ENCODE measurements at regions not wholly inside any gene's neighbourhood (a gene's known extent, or its start where the extent isn't known, plus 50 kb on each side); places are given as distances from the start of the nearest gene placed in this dataset.

DNA sequence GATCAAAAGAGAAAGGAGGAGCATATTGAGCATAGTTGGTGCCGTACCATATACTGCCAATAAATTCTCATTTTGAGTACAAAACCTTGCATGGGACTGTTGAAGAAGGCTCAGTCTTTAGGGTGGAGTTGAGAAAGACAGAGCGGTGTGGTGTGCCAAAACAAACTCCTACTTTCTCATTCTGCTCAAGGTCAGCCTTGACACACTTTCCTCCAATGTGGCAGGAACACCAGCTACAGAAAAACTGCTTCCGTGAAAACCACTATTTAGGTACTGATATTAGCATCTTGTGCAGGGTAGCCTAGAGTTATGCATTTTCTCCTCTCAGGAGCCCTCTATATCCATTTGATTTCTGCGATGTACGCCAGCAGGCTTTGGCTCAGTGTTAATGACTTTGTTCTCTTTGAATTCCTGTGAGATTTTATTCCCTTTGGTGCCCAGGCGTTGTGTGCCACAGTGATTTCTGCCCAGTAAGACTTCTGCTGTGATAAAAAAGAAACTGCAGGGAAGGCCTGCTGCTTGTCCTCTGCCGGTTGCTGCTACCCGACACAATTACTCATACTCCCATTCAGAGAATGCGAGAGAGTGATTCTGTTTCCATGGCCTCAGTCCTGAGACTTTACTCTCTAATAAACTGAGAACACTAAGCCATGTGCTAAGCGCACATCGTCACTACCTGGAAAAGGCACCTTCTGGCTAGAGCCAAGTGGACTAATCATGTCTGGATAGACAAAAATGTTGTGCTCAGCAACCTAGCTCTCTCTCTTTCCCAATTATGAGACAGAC is 88.3 kb upstream of the MDM1 start:
- peak overlapping the region; percentile 60; the same call in 1 of the 2 replicates for H2AFZ ChIP-seq (ENCODE audit: low read depth)
- H4K20me1 ChIP-seq (ENCODE audit: insufficient read depth), result no peaks in the 10 kb centered on the region
- H3K79me2 ChIP-seq (ENCODE audit: insufficient read depth), result no peaks in the 10 kb centered on the region
- peaks cover 0 to 10% of the 10 kb centered on the region in 2 experiments; a peak in 2 of 4 replicates for H3K4me1 ChIP-seq (ENCODE audit: control insufficient read depth in 1 of 2, insufficient read depth in 2 of 2, low read depth in 1 of 2, low read length in 1 of 2)
- H3K9me2 ChIP-seq, result no peaks in the 10 kb centered on the region
- H3K27me3 ChIP-seq (ENCODE audit: insufficient read depth), result no peaks in the 10 kb centered on the region
- no peak overlapping the region for H3K9ac ChIP-seq
- no peak overlapping the region for H3K4me3 ChIP-seq (ENCODE audit: low read depth in 2 of 2, low read length in 1 of 2)
- DNase-seq, result no peak
- CTCF ChIA-PET, result no interaction called here
- H3K4me2 ChIP-seq, result no peak overlapping the region
- no peaks in the 10 kb centered on the region for H3K9me3 ChIP-seq
- no peaks in the 10 kb centered on the region for H3F3A ChIP-seq (replicated peaks; ENCODE audit: insufficient read depth)
- 88% methylated on average over 10 of the region's 11 CpGs for WGBS (ENCODE audit: low lambda C conversion rate)
- TF ChIP-seq RXRA (IDR thresholded peaks at IDR 0.05; ENCODE audit: borderline replicate concordance, low read depth), result no peak
- TF ChIP-seq, protein P1, sequence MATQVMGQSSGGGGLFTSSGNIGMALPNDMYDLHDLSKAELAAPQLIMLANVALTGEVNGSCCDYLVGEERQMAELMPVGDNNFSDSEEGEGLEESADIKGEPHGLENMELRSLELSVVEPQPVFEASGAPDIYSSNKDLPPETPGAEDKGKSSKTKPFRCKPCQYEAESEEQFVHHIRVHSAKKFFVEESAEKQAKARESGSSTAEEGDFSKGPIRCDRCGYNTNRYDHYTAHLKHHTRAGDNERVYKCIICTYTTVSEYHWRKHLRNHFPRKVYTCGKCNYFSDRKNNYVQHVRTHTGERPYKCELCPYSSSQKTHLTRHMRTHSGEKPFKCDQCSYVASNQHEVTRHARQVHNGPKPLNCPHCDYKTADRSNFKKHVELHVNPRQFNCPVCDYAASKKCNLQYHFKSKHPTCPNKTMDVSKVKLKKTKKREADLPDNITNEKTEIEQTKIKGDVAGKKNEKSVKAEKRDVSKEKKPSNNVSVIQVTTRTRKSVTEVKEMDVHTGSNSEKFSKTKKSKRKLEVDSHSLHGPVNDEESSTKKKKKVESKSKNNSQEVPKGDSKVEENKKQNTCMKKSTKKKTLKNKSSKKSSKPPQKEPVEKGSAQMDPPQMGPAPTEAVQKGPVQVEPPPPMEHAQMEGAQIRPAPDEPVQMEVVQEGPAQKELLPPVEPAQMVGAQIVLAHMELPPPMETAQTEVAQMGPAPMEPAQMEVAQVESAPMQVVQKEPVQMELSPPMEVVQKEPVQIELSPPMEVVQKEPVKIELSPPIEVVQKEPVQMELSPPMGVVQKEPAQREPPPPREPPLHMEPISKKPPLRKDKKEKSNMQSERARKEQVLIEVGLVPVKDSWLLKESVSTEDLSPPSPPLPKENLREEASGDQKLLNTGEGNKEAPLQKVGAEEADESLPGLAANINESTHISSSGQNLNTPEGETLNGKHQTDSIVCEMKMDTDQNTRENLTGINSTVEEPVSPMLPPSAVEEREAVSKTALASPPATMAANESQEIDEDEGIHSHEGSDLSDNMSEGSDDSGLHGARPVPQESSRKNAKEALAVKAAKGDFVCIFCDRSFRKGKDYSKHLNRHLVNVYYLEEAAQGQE (IDR thresholded peaks at IDR 0.05; ENCODE audit: low read depth, low read length), result no peak
- no peak for TF ChIP-seq JUND (IDR thresholded peaks at IDR 0.05)
- TF ChIP-seq CHD2 (IDR thresholded peaks at IDR 0.05; ENCODE audit: low read length, partially characterized antibody), result no peak
- no peak for TF ChIP-seq TCF12 (IDR thresholded peaks at IDR 0.05)
- TF ChIP-seq, protein P2, sequence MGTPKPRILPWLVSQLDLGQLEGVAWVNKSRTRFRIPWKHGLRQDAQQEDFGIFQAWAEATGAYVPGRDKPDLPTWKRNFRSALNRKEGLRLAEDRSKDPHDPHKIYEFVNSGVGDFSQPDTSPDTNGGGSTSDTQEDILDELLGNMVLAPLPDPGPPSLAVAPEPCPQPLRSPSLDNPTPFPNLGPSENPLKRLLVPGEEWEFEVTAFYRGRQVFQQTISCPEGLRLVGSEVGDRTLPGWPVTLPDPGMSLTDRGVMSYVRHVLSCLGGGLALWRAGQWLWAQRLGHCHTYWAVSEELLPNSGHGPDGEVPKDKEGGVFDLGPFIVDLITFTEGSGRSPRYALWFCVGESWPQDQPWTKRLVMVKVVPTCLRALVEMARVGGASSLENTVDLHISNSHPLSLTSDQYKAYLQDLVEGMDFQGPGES (IDR thresholded peaks at IDR 0.05; ENCODE audit: low read depth, low read length), result no peak
- no peak for TF ChIP-seq MXI1 (IDR thresholded peaks at IDR 0.05; ENCODE audit: low read depth, low read length)
- no peaks in the 10 kb centered on the region for H3K36me3 ChIP-seq (replicated peaks in 1 of 2; ENCODE audit: control insufficient read depth in 1 of 2, insufficient read depth in 2 of 2, low read length in 1 of 2)
- no peak overlapping the region for H3K27ac ChIP-seq (ENCODE audit: low read depth in 2 of 2, low read length in 1 of 2)
- POLR2A ChIA-PET, result no interaction called here

DNA sequence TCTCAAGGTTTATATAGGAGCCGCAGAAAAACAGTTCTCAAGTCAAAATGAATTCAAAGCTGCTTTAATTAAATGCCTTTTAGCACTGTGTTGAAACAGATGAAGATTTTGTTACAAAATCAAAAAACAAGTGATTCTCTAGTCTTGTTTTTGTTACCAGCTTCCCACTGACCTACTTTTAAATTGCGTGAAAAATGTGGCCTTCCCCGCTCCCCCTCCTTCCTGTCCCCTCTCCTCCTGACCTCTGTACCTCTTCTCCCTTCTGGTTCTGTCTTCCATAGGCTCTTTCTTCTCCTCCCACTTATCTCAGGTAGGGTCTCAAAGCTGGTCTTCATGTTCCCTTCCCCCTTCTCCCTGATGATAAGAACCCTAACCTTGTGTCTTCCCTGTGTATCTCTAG is 90.0 kb upstream of the MDM1 start:
- no peak for DNase-seq
- Histone ChIP-seq H2AFZ (ENCODE audit: low read depth) (no peak overlapping the region), H3K27ac (ENCODE audit: low read depth in 2 of 2, low read length in 1 of 2) (no peak overlapping the region), H3K4me1 (ENCODE audit: control insufficient read depth in 1 of 2, insufficient read depth in 2 of 2, low read depth in 1 of 2, low read length in 1 of 2) (peaks cover 0 to 6% of the 10 kb centered on the region in 2 experiments; a peak in 1 of 4 replicates), H3K9me2 (no peaks in the 10 kb centered on the region), H3K9me3 (no peaks in the 10 kb centered on the region), H3F3A (replicated peaks; ENCODE audit: insufficient read depth) (no peaks in the 10 kb centered on the region), H4K20me1 (ENCODE audit: insufficient read depth) (no peaks in the 10 kb centered on the region), H3K4me2 (no peak overlapping the region), H3K27me3 (ENCODE audit: insufficient read depth) (no peaks in the 10 kb centered on the region), H3K79me2 (ENCODE audit: insufficient read depth) (no peaks in the 10 kb centered on the region), H3K36me3 (replicated peaks in 1 of 2; ENCODE audit: control insufficient read depth in 1 of 2, insufficient read depth in 2 of 2, low read length in 1 of 2) (no peaks in the 10 kb centered on the region), H3K9ac (no peak overlapping the region), H3K4me3 (ENCODE audit: low read depth in 2 of 2, low read length in 1 of 2) (no peak overlapping the region)
- POLR2A ChIA-PET, result no interaction called here
- CTCF ChIA-PET, result no interaction called here
- 98% methylated on average over 3 of the region's 3 CpGs for WGBS (ENCODE audit: low lambda C conversion rate)
- TF ChIP-seq YY1 (IDR thresholded peaks at IDR 0.05; ENCODE audit: low read depth), result no peak
- TF ChIP-seq MXI1 (IDR thresholded peaks at IDR 0.05; ENCODE audit: low read depth, low read length), result no peak
